Liver (tissue), 3 donors: ENCODE measurements at regions not wholly inside any gene's neighbourhood (a gene's known extent, or its start where the extent isn't known, plus 50 kb on each side); places are given as distances from the start of the nearest gene placed in this dataset.

Experiments used
- ATF3 ChIP-seq: IDR thresholded peaks from 2 replicates; pipeline ENCODE4 v1.6.1; 2016; ENCODE audit warnings: antibody characterized with exemption
- FOXA2 ChIP-seq: IDR thresholded peaks from 2 replicates; pipeline ENCODE4 v1.6.1; 2016; ENCODE audit warnings: antibody characterized with exemption
- HNF4A ChIP-seq, 2 donors: conservative IDR thresholded peaks; 2 replicates each; pipeline ENCODE4 v1.6.1; 2016; ENCODE audit warnings: antibody characterized with exemption in 2 of 2, mild to moderate bottlenecking in 2 of 2
- HNF4G ChIP-seq: IDR thresholded peaks from 2 replicates; pipeline ENCODE4 v1.6.1; 2016; ENCODE audit warnings: antibody characterized with exemption
- JUND ChIP-seq, 2 donors: IDR thresholded peaks; 2 replicates each; pipeline ENCODE4 v1.6.1; 2016; ENCODE audit warnings: antibody characterized with exemption in 2 of 2
- MAX ChIP-seq: IDR thresholded peaks from 2 replicates; pipeline ENCODE4 v1.6.1; 2016; ENCODE audit warnings: antibody characterized with exemption
- RAD21 ChIP-seq, 2 donors: IDR thresholded peaks; 2 replicates each; pipeline ENCODE4 v1.6.1; 2016; ENCODE audit warnings: antibody characterized with exemption in 2 of 2, mild to moderate bottlenecking in 2 of 2
- REST ChIP-seq: IDR thresholded peaks from 2 replicates; pipeline ENCODE4 v1.6.1; 2016; ENCODE audit warnings: antibody characterized with exemption, mild to moderate bottlenecking
- SP1 ChIP-seq: IDR thresholded peaks from 2 replicates; pipeline ENCODE4 v1.6.1; 2018; ENCODE audit warnings: antibody characterized with exemption, mild to moderate bottlenecking
- TAF1 ChIP-seq: conservative IDR thresholded peaks from 2 replicates; pipeline ENCODE4 v1.6.1; 2016; ENCODE audit warnings: antibody characterized with exemption, mild to moderate bottlenecking
- YY1 ChIP-seq: IDR thresholded peaks from 2 replicates; pipeline ENCODE4 v1.6.1; 2016; ENCODE audit warnings: antibody characterized with exemption, mild to moderate bottlenecking
- TF ChIP-seq, protein P1 (sequence below): fragments of 150-350 bp; IDR thresholded peaks from 2 replicates; pipeline ENCODE4 v1.5.1; 2017; ENCODE audit warnings: improper control_type of control experiment, low read depth, low read length; ENCODE audit not compliant: missing input control
- donor health status: healthy.
- donor health status: healthy.

DNA sequence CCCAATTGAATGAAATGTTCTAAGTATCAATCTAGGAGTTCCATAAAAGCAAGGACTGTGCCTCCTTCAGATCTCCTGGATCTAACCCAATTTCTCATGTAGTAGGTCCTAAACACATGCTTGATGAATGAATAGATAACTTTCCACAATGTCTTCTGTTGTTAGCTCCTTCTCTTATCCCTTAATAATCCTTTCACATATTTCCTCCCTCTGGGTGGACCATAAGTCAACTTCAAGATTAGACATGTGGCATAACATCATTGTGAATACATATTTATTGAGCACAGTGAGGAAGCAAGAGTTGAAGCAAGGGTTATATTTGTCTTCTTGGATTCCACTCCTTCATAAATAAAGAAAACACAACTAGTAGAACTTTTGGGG, 108.6 kb upstream of the EGFLAM start:
- TF ChIP-seq, protein P1, sequence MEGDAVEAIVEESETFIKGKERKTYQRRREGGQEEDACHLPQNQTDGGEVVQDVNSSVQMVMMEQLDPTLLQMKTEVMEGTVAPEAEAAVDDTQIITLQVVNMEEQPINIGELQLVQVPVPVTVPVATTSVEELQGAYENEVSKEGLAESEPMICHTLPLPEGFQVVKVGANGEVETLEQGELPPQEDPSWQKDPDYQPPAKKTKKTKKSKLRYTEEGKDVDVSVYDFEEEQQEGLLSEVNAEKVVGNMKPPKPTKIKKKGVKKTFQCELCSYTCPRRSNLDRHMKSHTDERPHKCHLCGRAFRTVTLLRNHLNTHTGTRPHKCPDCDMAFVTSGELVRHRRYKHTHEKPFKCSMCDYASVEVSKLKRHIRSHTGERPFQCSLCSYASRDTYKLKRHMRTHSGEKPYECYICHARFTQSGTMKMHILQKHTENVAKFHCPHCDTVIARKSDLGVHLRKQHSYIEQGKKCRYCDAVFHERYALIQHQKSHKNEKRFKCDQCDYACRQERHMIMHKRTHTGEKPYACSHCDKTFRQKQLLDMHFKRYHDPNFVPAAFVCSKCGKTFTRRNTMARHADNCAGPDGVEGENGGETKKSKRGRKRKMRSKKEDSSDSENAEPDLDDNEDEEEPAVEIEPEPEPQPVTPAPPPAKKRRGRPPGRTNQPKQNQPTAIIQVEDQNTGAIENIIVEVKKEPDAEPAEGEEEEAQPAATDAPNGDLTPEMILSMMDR: no peak
- TF ChIP-seq REST (no peak), RAD21 (IDR thresholded peaks at IDR 0.05) (no peak), SP1 (no peak), YY1 (no peak), TAF1 (no peak), ATF3 (no peak), MAX (no peak), JUND (IDR thresholded peaks at IDR 0.05) (no peak), HNF4A (conservative IDR thresholded peaks at IDR 0.05) (no peak), FOXA2 (no peak), HNF4G (no peak)
